ENCODE measurements at regions not wholly inside any gene's neighbourhood (a gene's known extent, or its start where the extent isn't known, plus 50 kb on each side); places are given as distances from the start of the nearest gene placed in this dataset.
A peak's percentile ranks its signal among the peaks of the same experiment; 100 is the strongest.
"Not testable (repeated sequence)": the region's sequence is repeated elsewhere in the genome, so short reads cannot be mapped to it uniquely, and the experiment has no call there.

- no peak for DNase-seq
Observed at GRCh38 chr10:81135851-81136250, 598.1 kb downstream of the SH2D4B start.

DNA sequence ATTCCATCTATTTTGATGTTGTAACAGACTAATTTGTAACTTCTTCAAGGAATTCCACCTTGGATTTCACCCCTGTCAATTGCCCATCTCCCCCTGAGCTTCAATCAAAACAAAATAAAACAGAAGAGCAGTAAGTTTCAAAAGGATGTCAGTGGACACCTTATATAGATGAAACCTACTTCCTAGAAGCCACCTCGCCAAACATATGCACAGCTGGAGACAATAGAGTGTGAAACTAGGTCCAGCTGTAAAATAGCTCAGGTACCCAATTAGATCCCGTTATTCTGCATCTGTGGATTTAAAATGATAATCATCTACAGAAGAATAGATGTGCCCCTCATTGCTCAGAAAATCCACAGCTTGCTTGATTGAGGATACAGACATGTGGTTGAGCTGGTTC, 598.6 kb downstream of the SH2D4B start:
- DNase-seq, result no peak

- no peak for DNase-seq
Observed at GRCh38 chr10:81145975-81146374, 608.3 kb downstream of the SH2D4B start.

DNA sequence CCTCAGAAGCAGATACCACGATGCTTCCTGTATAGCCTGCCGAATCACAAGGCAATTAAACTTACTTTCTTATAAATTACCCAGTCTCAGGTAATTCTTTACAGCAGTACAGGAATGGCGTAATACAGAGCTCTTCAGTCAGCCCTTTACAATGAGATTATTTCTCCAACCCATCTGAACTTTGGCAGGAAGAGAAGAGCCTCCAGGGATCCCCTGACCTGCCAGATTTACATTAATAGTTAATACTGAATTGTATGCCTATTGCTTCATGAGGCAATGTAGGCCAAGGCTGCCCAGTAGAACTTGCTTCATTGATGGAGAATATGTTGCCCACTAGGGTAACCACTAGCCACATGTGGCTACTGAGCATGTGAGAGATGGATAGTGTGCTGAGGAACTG, 608.7 kb downstream of the SH2D4B start:
- no peak for DNase-seq

GRCh38 chr10:81152656-81153055, 615.0 kb downstream of the SH2D4B start:
- peak; percentile 6 for DNase-seq

DNA sequence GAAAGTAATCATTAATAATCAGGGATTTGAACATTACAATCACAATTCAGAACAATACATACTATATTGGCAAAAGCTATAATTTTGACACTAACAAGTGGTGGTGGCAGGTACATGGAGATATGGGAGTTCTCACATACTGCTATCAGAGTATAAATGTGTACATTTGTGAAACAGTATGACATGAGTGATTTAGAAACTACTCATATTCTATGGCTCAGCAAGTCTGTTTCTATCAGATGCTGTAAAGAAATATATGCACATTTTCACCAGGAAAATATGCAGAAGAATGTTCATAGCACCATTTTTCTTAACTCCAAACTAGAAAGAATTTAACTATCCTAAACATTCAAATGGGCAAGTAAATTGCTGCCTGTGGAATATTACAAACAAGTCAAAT, 620.0 kb downstream of the SH2D4B start:
- DNase-seq, result no peak

GRCh38 chr10:81177651-81178244, 640.0 kb downstream of the SH2D4B start:
- peak; percentile 30 for DNase-seq

GRCh38 chr10:81179324-81179723, 641.6 kb downstream of the SH2D4B start:
- DNase-seq, result peak; percentile 5

DNA sequence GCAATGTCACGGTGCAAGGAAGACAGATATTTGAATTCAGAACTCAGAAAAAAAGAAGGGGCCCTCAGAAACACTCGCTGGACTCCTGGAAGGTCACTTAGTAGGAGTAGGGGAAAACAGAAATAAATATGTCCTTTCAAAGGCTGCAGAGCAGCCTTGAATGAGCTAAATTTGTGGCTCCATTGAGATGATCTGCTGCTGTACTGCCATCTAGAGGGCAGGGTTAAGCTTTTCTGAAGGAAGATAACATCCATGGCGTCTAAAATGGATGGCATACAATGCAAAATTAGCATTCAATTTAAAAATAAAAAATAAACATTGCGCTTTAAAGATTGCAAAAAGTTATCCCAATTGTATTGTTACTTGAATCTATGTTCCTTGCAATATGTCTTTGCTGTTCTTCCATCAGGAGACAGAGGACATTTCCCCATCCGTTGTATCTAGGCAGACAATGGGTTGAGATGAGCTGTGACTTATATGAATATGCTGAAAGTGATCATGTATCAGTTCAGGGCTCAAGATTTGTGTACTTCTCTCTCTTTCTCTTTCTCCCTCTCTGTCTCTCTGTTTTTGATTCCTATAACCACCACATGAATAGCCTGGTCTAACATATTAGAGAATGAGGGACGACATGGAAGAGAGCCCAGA, 642.2 kb downstream of the SH2D4B start:
- peak; percentile 75 for DNase-seq

GRCh38 chr10:81182296-81182695, 644.6 kb downstream of the SH2D4B start:
- no peak for DNase-seq

GRCh38 chr10:81192221-81192788, 654.6 kb downstream of the SH2D4B start:
- no peak for DNase-seq

DNA sequence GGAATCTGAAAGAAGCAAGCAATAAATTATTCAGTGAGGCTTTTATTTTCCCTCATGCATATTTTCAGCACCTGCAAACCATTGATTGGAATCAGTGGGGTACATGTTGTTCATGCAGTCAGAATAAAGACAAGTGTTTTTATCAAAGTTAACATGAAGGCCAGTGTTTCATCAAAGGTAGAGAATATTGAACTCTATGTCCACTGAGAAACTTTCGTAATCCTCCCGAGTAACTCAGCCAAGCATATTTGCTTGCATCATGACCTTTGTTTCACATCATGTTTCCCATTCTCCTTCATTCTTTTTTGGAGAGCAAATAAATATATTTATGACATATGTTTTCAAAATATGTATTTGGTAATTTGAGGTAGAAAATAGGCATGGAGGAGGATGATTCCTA, 663.1 kb downstream of the SH2D4B start:
- no peak for DNase-seq

DNA sequence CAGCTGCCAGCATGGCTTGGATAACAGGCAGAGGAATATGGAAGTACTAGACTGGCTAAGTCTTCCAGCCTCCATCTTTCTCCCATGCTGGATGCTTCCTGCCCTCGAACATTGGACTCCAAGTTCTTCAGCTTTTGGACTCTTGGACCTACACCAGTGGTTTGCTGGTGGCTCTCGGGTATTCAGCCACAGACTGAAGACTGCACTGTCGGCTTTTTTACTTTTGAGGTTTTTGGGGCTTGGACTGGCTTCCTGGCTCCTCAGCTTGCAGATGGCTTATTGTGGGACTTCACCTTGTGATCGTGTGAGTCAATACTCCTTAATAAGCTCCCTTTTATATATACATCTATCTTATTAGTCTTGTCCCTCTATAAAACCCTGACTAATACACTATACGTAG, 667.6 kb upstream of the NRG3 start:
- not testable (repeated sequence) for DNase-seq

- DNase-seq, result no peak
Observed at GRCh38 chr10:81213370-81213769, 661.6 kb upstream of the NRG3 start.

GRCh38 chr10:81215498-81215897, 659.5 kb upstream of the NRG3 start:
- no peak for DNase-seq

GRCh38 chr10:81216949-81217348, 658.0 kb upstream of the NRG3 start:
- no peak for DNase-seq

DNA sequence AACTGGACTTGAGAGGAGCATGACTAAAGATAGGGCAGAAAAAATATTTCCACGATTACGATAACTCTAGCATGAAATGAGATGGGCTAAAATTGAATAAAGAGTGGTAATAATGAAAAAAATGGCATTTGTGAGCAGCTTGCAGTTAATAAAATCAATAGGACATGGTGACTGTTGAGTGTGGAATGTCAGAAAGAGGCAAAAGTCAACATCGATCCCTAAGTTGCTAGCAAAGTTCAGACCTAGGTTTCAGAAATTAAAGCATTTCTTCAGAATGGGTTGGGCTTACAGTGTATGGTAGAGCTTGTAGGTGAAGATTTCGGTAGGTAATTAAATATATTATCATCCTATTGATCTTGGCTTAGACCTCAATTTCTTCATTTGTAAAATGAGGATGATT, 656.7 kb upstream of the NRG3 start:
- DNase-seq, result no peak

DNA sequence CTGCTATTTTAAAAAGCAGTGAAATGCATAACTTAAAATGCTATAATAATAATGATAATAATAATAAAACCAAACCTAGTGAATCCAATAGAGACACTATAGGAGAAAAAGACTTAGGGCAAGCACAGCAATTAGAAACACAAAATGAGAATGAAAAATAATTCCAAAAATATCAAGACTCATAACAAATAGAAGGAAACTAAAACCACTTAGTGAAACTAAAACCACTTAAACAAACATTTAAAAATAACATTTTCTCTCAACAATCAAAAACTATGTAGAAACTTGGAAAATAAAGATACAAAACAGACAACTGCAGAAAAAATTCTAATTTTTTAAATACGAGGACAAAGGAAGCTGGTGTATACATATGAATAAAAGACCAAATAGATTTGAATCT, 655.2 kb upstream of the NRG3 start:
- no peak for DNase-seq

DNA sequence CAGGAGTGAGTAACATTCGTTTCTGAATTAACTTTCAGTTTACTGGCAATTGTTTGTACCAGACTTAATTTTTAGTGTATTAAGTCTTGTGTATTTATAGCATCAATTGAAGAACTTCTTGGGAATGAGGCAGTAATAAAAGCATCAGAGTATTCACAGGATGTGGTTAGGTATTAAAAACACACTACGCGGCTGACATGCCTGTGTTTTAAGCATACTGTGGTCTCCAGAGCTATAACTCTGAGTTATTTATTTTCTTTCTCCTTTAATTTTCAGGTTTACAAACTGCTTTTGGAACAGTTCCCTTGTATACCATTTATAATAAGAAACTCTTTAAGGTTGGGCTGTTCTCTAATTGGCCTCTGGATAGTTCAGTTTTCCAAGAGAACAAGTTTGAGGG, 626.1 kb upstream of the NRG3 start:
- DNase-seq, result no peak

DNA sequence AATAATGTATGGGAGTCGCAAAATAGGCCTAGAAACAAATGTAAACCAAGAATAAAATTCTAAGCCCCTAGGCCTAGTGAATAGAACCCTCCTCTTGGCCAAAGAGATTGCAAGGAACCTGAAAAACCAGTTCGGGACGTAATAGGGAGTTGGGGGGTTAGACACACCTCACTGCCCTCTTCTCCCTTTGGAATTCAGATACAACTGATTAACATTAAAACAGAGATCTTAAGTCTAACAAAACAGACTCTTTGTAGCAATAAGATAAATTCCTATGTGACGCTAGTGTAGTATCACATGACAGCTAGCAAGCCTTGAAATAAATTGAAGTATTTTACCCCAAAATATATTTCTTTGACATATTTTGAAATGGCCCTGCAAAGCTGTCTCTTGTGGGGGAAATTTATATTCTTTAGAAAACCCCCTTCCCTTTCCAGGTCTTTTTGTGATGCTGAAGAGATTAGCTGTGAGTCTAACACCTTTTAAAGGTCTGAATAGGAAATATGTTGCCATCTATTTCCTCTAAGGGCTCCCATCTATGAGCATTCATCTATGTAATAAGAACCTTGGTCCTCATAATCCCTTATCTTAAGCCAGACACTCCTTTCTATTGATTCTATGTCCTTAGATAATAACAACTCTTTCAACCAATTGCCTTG, 623.4 kb upstream of the NRG3 start:
- peak; percentile 51 for DNase-seq

GRCh38 chr10:81264991-81265390, 610.0 kb upstream of the NRG3 start:
- not testable (repeated sequence) for DNase-seq

DNA sequence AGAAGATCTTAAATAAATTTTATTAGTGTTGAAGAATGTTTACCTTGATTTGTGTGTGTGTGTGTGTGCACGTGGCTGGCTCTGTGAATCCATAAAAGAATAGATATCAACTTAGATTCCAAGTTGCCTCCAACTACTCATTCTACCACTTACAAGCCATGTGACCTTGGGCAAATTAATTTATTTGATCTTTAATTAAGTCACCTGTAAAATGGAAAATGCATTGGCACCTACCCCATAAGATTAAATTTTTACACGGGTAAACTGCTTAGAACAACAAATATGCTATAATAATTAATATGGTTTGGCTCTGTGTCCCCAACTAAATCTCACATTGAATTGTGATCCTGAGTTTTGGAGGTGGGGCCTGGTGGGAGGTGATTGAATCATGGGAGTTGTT, 604.9 kb upstream of the NRG3 start:
- DNase-seq, result no peak

- no peak for DNase-seq
Observed at GRCh38 chr10:81280497-81281479, 594.2 kb upstream of the NRG3 start.
